Upper lobe of left lung (tissue), 6 donors: ENCODE measurements at regions not wholly inside any gene's neighbourhood (a gene's known extent, or its start where the extent isn't known, plus 50 kb on each side); places are given as distances from the start of the nearest gene placed in this dataset.

Source experiments
- ATAC-seq, 2 donors: fragments of 200-7000 bp; cut with Tn5 transposase; one replicate each; pipeline ENCODE4 v1.9.1; 2022; ENCODE audit warnings: mild to moderate bottlenecking in 2 of 2, moderate library complexity in 2 of 2; ENCODE audit not compliant: low FRiP score in 2 of 2
- DNase-seq, 2 donors: peaks; one replicate each; pipeline ENCODE4 v3.0.0-alpha.2; 2019 to 2020
- H3K27ac ChIP-seq, 4 donors: fragments of 200-600 bp; sonication (generic); one replicate each; pipeline ENCODE4 v1.5.1; 2016 to 2019
- H3K27me3 ChIP-seq, 4 donors: fragments of 200-600 bp; sonication (generic); one replicate each; pipeline ENCODE4 v1.5.1; 2017 to 2019
- H3K36me3 ChIP-seq, 4 donors: fragments of 200-600 bp; sonication (generic); one replicate each; pipeline ENCODE4 v1.5.1; 2016 to 2019
- H3K4me1 ChIP-seq, 4 donors: fragments of 200-600 bp; sonication (generic); one replicate each; pipeline ENCODE4 v1.5.1; 2018 to 2019
- H3K4me3 ChIP-seq, 4 donors: fragments of 200-600 bp; sonication (generic); one replicate each; pipeline ENCODE4 v1.5.1; 2017 to 2019; ENCODE audit warnings: mild to moderate bottlenecking in 2 of 4, moderate library complexity in 1 of 4
- H3K9me3 ChIP-seq, 4 donors: fragments of 200-600 bp; sonication (generic); one replicate each; pipeline ENCODE4 v1.5.1; 2018 to 2019
- CTCF ChIP-seq, 6 experiments: fragments of 450-650 bp in 4 of 6; fragments of 200-600 bp in 2 of 6; sonication (generic) in 2 of 6; IDR thresholded peaks; one replicate each; pipeline ENCODE4 v1.5.1; 2016 to 2019; ENCODE audit warnings: antibody characterized with exemption in 6 of 6
- EP300 ChIP-seq, 4 donors: sonication (generic); formaldehyde crosslinking; IDR thresholded peaks; one replicate each; pipeline ENCODE4 v1.5.1; 2017; ENCODE audit warnings: antibody characterized with exemption in 4 of 4, control low read depth in 2 of 4
- POLR2A ChIP-seq, 4 donors: fragments of 450-650 bp; IDR thresholded peaks; one replicate each; pipeline ENCODE4 v1.5.1; 2016 to 2017; ENCODE audit warnings: antibody characterized with exemption in 4 of 4, mild to moderate bottlenecking in 2 of 4
- POLR2AphosphoS5 ChIP-seq, 2 donors: sonication (generic); formaldehyde crosslinking; IDR thresholded peaks; one replicate each; pipeline ENCODE4 v1.5.1; 2017; ENCODE audit warnings: antibody characterized with exemption in 2 of 2
- WGBS, 2 donors: methylation state at CpG; one replicate each; pipeline ENCODE4 v1.1.5; 2017 to 2018; 5-methylcytosine and 5-hydroxymethylcytosine counted together
- donor health status: DM: no; HTN: no; CAD: no; lungs with moderate emphysema.
- donor health status: DM: no; HTN: yes; CAD: no; lungs with severe emphysema.

DNA sequence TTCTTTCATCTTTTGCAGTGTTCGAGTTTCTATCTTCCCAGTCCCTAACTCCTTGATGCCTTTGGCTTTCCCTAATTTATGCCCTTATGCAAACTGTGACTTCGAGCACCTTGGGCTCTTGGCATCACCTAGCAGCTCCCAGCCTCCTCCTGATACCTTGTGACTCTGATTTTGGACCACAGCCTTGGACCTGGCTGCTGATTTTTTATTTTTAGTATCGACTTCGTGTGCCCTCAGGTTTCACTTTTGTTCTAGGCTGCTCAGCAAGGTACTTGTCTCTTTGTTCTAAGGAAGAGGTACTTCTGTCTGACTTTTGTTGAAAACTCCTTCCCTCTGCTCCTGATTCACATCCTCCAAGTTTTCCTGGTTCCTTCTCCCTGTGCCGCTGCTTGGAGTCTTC, 69.6 kb upstream of the KCNK1 start:
- DNase-seq = no peak
- no peaks in the 10 kb centered on the region for H3K36me3 ChIP-seq
- no peaks in the 10 kb centered on the region for H3K4me1 ChIP-seq
- no peak for ATAC-seq
- H3K9me3 ChIP-seq = no peaks in the 10 kb centered on the region
- WGBS, 2 donors = 67 to 74% methylated on average over 5 of the region's 5 CpGs
- no peak overlapping the region for H3K4me3 ChIP-seq
- no peaks in the 10 kb centered on the region for H3K27me3 ChIP-seq
- H3K27ac ChIP-seq = no peak overlapping the region
- TF ChIP-seq CTCF (IDR thresholded peaks at IDR 0.05) = no peak
- TF ChIP-seq POLR2A (IDR thresholded peaks at IDR 0.05) = no peak
- TF ChIP-seq POLR2AphosphoS5 (IDR thresholded peaks at IDR 0.05) = no peak
- TF ChIP-seq EP300 (IDR thresholded peaks at IDR 0.05) = no peak

GRCh38 chr1:233547726-233548125, 66.2 kb upstream of the KCNK1 start:
- ATAC-seq (no peak), DNase-seq (no peak)
- 72 to 88% methylated on average over 1 of the region's 1 CpG for WGBS, 2 donors
- Histone ChIP-seq H3K4me3 (no peak overlapping the region), H3K36me3 (no peaks in the 10 kb centered on the region), H3K27ac (no peak overlapping the region), H3K4me1 (no peaks in the 10 kb centered on the region), H3K27me3 (no peaks in the 10 kb centered on the region), H3K9me3 (no peaks in the 10 kb centered on the region)
- TF ChIP-seq CTCF (IDR thresholded peaks at IDR 0.05) (no peak), EP300 (IDR thresholded peaks at IDR 0.05) (no peak), POLR2AphosphoS5 (IDR thresholded peaks at IDR 0.05) (no peak), POLR2A (IDR thresholded peaks at IDR 0.05) (no peak)

- Histone ChIP-seq H3K9me3 (no peaks in the 10 kb centered on the region), H3K27me3 (no peaks in the 10 kb centered on the region), H3K4me1 (no peaks in the 10 kb centered on the region), H3K36me3 (no peaks in the 10 kb centered on the region), H3K4me3 (no peak overlapping the region), H3K27ac (no peak overlapping the region)
- no peak for ATAC-seq
- 34 to 52% methylated on average over 2 of the region's 2 CpGs for WGBS, 2 donors
- no peak for DNase-seq
- no peak for TF ChIP-seq EP300 (IDR thresholded peaks at IDR 0.05)
- no peak for TF ChIP-seq POLR2AphosphoS5 (IDR thresholded peaks at IDR 0.05)
- no peak for TF ChIP-seq POLR2A (IDR thresholded peaks at IDR 0.05)
- no peak for TF ChIP-seq CTCF (IDR thresholded peaks at IDR 0.05)
Observed at GRCh38 chr1:233549404-233549803, 64.5 kb upstream of the KCNK1 start.

- no peak overlapping the region for H3K4me3 ChIP-seq
- no peaks in the 10 kb centered on the region for H3K4me1 ChIP-seq
- no peaks in the 10 kb centered on the region for H3K27me3 ChIP-seq
- DNase-seq (no peak), ATAC-seq (no peak)
- WGBS, 2 donors = 88 to 89% methylated on average over 3 of the region's 3 CpGs
- TF ChIP-seq EP300 (IDR thresholded peaks at IDR 0.05) = no peak
- no peak for TF ChIP-seq POLR2AphosphoS5 (IDR thresholded peaks at IDR 0.05)
- TF ChIP-seq POLR2A (IDR thresholded peaks at IDR 0.05) = no peak
- TF ChIP-seq CTCF (IDR thresholded peaks at IDR 0.05) = no peak
- no peaks in the 10 kb centered on the region for H3K36me3 ChIP-seq
- H3K27ac ChIP-seq = no peak overlapping the region
- H3K9me3 ChIP-seq = no peaks in the 10 kb centered on the region
Observed at GRCh38 chr1:233549917-233550316, 64.0 kb upstream of the KCNK1 start.

GRCh38 chr1:233554037-233554436, 59.9 kb upstream of the KCNK1 start:
- ATAC-seq = no peak
- 61 to 62% methylated on average over 2 of the region's 2 CpGs for WGBS, 2 donors
- Histone ChIP-seq H3K27ac (no peak overlapping the region), H3K4me3 (no peak overlapping the region), H3K9me3 (no peaks in the 10 kb centered on the region), H3K36me3 (no peaks in the 10 kb centered on the region), H3K4me1 (no peaks in the 10 kb centered on the region), H3K27me3 (no peaks in the 10 kb centered on the region)
- TF ChIP-seq CTCF (IDR thresholded peaks at IDR 0.05) (no peak), POLR2AphosphoS5 (IDR thresholded peaks at IDR 0.05) (no peak), POLR2A (IDR thresholded peaks at IDR 0.05) (no peak), EP300 (IDR thresholded peaks at IDR 0.05) (no peak)
- no peak for DNase-seq
